DMS153 treated with DMSO at 0.1 percent for 48 hours (cell line): ENCODE measurements at regions not wholly inside any gene's neighbourhood (a gene's known extent, or its start where the extent isn't known, plus 50 kb on each side); places are given as distances from the start of the nearest gene placed in this dataset.
"Not testable (repeated sequence)": the region's sequence is repeated elsewhere in the genome, so short reads cannot be mapped to it uniquely, and the experiment has no call there.

Experiments
- DNase-seq: peaks from one replicate; lab custom pipeline; 2025; ENCODE audit not compliant: unreplicated experiment; lab: John Stamatoyannopoulos, UW

DNA sequence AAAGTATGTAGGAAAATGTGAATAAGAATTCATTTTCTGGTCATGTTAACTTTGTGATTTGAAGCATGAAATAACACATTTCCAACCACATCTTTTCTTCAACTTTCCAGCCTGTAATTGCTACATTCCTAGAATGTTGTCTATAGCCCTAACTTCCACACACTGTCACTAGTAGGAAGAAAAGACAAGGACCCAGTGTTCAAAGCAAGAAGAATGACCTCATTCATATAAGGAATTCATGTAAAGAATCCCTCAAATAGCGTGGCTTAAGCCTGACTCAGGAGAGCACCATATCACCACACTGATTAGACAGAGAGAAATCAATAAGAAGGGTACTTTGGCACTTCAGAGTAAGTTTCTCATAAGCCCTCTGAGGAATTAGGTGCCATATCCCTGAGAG, 318.7 kb upstream of the CHRM2 start:
- no peak for DNase-seq

DNA sequence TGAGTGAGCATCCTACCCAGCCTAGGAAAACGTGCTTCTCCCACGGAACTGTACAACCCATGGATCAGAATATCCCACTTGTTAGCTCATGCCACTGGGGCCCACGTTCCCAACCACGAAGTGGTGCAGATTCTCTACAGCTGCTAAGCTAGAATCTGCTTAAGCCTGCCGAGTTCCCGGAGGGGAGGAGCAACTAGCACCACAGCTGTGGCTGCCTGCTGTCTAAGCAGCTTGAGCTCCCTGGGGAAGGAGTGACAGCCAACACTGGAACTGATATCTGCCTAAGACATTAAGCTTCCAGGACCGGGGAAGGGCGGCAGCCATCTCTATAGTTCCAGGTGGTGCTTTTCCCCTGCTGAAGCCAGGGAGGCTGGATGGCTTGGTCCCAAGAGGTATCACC, 334.7 kb upstream of the CHRM2 start:
- DNase-seq = no peak

DNA sequence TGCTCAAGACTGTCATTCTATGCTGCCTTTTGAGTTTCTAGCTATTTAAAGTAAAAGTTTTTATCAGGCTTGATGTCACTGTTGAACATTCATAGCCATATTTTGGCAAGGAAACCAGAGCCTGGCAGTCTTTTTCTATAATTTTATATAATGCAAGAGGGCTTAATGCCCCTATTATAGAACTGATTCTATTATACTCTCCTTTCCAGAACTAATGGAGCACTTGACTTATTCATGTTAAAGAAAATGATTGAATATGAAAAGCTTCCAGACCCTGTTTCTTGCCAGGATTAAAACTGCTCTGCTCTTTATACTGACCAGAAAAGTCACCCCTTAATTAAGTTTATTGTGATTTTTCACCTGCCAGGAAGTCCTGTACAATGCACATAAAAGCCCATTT, 337.6 kb upstream of the CHRM2 start:
- DNase-seq = no peak

DNA sequence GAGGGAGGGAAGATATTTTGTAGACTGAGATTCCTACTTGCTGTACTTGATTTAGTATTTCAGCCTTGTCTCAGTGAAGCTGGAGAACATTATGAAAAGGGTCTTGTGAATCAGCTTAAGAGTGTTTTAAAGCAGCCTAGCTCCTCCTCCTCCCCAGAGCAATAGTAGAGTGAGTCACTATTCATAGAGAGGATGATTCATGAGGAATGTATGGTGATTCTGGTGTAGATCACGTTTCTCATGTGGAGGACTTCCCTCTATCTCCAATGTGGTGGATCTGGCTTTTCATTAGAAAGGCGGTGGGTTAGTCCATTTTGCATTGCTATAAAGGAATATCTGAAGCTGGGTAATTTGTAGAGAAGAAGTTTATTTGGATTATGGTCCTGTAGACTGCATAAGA, 340.1 kb upstream of the CHRM2 start:
- DNase-seq = no peak

DNA sequence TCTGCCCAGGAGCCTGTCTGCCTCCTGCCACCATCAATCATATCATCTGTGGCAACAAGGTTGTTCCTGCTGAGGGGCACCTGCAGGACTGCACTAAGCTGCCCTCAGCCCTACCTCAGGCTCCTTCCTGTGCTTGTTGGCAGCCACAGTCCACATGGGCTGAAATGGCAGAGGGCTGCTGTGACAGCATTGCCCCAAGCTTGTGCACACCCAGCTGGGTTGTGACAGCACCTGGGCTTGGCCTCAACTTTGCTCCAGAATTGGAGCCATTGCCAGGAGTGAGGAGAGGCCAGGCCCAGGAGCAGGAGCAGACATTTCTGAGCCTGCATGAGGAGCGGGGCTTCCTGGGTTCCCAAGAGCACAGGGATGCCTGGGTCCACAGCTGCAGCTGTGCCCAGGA, 340.9 kb upstream of the CHRM2 start:
- DNase-seq = no peak

DNA sequence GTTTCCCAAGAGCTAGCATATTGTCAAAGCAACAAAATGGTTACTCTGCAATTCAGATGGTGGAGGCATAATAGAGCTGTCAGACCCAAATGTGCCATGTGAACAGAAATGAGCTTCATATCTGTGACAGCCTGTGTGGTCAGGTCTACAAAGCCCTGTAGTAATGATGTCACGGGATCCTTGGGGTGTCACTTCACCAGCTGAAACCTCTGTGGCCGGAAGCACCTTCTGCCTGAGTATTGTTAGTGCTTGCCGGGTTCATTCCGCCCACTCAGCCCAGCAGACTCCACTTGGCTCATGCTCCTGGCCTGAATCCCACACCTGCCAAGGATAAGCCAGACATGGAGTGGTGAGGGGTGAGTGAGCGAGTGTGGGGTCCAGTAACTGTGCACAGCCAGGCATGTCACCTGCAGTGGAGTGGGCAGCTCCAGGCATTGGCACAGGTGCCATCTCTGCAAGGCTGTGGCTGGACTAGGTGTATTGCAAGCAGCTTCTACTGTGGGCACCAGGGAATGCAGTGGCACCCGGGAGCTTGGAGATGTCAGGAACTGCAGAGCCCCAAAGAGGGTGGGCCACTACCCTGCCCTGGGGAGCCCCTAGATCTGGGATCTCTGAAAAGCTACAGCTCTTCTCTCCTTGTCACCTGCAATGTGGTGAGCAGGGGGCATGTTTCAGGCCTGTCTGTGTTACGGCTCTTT, 341.9 kb upstream of the CHRM2 start:
- no peak for DNase-seq

DNA sequence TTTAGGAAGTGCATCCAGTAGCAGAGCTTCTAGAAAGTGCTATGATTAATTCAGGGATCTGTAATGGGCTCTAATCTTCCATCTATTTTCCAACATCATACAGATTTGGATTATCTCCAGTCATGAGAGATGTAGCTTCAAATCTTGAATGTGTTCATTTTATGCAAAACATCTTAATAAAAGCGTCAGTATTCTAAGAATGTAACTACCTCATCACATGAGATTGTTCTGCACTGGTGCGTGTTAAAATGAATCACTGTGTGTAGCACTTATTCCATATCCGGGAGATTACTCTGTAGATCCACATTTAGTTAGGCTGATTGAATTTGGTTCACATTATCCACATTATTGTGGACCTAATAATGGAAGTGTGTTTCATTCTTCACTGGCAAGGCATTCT, 344.9 kb upstream of the CHRM2 start:
- DNase-seq = no peak

DNA sequence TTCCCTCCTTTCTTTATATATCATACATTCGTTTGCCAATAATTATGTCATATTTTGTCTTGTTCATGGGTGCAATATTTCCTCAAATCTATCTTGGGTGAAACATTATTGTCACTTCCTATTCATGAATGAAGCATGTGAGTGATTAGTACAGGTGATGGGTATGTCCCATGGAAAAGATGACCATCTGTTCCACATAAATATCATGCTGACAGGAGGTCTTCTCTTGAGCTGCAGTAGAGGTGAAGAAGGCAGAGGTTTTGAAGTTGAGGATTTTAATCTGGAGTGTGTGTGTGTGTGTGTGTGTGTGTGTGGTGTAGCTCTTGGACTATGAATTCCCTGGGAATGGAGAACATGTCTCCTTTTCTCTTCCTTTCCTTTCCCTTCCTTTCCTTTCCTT, 350.5 kb upstream of the CHRM2 start:
- no peak for DNase-seq

DNA sequence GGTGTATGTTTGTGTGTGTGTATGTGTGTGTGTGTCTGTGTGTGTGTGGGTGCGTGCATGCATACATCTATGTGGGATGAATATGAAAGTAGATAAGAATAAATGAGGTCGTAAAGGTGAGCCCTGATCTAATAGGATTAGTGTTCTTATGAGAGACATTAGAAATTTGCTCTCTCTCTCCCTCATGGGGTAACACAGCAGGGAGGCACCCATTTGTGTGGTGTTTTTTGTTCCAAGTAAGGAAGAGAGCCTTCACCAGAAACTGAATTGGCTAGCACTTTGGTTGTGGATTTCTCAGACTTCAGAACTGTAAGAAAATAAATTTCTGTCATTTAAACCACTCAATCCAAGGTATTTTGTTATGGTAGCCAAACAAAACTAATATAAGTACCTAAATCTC, 353.7 kb upstream of the CHRM2 start:
- DNase-seq = no peak

DNA sequence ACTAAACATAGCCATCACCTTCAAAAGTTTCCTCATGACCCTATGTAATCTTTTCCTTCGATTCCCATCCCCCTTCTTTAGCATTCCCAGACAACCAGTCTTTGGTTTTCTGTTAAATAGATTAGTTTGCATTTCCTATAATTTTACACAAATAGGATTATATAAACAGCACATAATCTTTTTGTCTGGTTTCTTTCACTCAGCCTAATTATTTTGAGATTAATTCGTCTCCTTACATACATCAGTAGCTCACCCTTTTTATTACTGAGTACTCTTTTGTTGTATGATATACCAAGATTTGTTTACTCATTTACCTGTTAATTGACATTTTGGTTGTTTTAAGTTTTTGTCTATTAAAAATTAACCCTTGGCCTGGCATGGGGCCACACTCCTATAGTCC, 354.7 kb upstream of the CHRM2 start:
- DNase-seq = no peak

DNA sequence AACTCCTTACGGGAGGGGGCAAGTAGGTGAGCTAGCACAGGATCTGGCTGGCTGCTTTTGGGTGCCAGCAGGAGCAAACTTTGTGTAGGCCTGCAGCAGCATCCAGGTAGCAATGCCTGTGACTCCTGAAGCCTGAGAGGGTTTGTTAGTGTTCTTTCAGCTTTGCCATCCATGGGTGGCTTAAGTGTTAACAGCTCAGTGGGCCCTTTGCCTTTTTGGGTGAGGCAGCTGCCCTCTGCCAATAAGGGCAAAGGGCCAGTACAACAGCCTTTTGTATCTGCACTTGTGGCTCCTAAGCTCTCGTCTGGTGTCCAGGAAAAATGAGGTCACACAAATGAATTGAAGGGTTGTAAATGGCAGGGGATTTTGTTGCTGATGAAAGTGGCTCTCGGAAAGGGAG, 359.0 kb upstream of the CHRM2 start:
- DNase-seq = no peak

DNA sequence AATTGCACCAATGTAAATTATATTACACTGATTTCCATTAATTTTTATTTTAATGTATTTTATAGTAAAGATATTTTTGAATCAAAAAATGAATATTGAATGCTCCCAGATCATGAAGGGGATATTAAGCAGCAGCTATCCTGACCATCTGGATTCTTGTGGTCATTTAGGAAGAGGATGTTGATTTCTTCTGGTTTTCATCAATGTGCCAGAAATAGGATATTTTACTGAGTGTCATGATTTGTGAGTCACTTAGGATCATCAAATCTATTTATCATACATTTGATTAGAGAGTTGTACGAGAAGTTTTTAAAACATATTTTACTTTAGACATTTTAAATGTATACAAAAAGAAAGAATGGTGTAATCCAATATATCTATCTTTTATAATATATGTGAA, 366.3 kb upstream of the CHRM2 start:
- no peak for DNase-seq

DNA sequence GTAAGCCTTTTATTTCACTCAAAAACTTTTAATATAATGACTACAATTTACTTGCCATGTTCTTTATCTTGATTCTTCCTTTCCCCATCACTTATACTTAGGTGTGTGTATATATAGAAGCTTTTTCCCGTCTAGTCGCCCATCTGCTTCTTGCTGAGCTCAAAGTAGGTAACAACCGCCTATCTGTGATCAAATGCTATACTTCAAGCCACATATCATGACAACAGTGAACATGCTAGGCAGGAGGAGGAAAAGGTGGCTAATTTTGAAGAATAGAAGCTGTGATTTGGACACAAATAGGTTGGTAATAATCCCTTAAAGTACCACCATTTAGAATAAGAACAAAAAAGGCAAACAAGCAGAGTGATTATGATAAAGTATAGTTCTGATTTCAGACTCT, 367.3 kb upstream of the CHRM2 start:
- DNase-seq = no peak

DNA sequence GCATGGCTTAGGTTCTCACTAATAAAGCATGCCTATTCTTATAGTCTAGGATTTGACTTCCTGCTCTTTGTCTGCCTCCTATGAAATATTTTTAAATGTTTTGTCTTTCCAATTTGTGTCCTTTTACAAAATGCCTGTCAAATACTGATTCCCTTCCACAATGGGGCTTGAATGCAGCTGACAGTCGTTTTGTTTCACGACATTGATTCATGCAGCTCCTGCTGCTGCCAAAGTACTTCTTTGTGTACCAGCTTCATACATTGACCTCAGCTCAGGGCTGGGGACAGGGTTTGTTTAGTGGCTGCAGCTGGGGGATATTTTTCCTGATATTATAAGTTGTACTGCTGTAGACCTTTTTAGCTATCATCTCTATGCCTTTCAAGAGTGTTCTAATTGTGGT, 371.9 kb upstream of the CHRM2 start:
- no peak for DNase-seq

DNA sequence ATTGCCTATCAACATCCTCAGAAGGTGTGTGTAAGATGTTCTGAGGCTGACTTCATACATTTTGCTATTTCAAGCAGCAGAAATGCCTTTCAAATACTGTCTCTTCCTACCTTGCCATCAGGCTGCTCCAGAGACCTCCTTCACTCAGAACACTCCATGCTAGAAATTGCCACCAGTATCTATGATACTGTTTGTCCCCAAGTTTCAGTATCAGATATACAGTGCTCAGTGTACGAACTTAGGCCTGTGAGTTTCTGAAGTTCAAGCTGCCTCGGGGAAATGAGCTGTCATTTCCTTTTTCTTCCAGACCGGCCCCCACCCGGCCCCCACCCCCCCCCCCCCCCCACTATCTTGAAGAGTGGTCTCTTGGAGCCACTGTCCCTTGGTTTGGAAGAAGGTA, 373.4 kb upstream of the CHRM2 start:
- no peak for DNase-seq

DNA sequence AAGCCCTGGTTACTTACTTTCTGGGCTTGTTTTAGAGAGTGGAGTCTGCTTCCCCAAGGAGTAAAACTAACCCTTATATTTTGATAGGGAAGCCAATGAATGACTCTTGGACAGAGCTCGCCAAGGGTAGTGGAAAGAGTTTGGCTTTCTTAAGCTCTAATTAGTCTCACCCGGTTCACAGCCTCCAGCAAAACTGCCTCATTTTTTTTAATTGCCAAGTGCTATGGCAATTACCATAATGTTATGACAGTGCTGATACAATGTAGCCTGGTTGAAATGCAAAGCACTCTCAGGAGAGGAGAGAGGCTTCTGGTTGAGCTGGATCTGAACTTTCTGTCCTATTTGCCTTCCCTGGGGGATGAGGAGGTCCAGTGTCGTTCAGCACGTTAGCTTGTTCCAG, 376.1 kb upstream of the CHRM2 start:
- DNase-seq = no peak

DNA sequence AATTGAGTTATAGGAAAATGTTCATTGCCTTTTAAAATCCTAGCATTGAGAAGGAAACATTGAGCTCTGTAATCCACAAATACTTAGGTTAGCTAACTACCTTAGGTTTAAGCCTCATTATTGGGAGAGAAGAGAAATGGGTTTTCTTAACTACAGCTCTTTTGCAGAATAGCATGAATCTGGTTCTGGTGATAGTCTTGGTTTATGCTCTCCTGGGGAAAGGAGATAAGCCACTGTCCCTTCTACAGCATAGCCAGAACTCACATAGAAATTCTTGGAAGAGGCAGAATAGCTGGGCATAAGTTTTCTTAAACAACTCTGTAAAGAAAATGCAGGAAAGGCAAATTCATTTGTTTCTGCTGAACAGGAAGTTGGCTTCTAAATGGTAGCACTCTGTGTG, 378.6 kb upstream of the CHRM2 start:
- DNase-seq = no peak

DNA sequence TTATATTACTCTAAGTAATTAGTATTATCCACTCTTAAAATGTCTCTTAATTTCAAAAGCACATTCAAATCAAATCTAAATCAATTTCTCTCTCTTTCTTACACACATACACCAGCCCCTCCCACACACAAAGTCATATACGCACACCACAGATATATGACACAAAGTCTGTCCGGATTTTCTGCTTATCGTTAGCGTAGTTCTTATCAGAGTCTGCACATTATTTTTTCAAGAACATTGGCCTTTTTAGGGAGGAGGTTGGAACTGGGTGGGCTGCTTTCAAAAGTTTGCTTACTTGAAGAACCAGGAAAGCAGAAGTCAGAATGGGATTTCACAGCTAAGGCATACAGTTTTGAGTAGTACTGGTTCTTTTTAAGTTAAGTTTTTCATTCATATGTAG, 387.6 kb upstream of the CHRM2 start:
- DNase-seq = no peak

DNA sequence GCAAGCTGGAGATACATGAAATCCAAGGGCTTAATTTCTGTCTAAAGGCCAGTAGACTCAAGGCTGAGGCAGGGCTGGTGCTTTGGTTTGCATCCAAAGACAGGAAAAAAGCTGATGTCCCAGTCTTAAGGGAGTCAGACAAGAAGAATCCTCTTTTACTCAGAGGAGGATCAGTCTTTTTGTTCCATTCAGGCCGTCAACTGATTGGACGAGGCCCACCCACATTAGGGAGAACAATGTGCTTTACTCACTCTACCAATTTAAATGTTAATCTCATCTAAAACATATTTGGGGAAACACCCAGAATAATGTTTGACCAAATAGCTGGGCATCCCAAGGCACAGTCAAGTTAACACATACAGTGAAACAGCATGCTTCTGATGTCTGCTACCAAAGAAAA, 388.5 kb upstream of the CHRM2 start:
- DNase-seq = no peak

DNA sequence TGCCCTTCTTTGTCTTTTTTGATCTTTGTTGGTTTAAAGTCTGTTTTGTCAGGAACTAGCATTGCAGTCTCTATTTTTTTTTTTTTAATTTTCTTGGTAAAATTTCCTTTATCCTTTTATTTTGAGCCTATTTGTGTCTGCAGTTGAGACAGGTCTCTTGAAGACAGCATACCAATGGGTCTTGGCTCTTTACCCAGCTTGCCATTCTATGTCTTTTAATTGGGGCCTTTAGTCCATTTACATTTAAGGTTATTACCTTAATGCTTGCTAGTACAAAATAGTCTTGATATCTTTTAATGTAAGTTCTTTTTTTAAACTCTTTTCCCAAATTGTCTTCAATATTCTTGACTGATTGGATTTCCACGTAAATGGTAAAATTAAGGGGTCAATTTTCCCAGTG, 398.3 kb upstream of the CHRM2 start:
- DNase-seq = no peak

DNA sequence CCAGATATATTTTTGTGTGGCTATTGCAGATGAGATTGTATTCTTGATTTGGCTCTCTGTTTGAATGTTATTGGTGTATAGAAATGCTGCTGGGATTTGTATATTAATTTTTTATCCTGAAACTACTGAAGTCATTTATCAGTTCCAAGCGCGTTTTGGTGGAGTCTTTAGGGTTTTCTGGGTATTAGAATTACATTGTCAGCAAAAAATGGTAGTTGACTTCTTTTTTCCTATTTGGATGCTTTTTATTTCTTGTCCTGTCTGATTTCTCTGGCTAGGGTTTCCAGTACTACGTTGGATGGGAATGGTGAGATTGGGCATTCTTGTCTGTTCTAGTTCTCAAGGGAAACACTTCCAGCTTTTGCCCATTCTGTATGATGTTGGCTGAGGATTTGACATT, 415.5 kb upstream of the CHRM2 start:
- DNase-seq = no peak

DNA sequence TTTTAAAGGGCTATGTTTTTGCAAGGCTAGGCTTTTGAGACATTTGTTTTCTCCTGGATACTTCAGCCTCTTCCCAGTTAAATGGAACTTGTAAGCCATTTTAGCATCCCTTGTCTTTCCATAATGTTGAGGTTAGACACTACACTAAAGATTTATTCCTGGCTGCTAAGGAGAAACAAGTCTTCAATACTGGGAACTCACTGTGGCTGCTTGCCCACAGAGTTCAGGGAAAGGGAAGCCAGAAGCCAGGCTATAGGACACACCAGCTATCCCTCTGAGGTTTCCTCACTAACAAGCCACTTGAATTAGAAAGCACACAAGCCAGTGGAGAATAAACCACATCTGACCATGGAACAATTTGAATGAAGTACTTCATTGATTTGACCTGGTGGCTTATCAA, 421.7 kb upstream of the CHRM2 start:
- DNase-seq = no peak

DNA sequence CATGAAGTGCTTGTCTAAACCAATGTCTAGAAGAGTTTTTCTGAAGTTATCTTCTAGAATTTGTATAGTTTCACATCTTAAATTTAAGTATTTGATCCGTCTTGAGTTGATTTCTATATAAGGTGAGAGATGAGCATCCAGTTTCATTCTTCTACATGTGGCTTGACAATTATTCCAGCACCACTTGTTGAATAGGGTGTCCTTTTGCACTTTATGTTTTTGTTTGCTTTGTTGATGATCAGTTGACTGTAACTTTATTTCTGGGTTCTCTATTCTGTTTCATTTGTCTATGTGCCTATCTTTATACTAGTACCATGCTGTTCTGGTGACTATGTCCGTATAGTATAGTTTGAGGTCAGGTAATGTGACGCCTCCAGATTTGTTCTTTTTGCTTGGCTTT, 426.6 kb upstream of the CHRM2 start:
- no peak for DNase-seq

DNA sequence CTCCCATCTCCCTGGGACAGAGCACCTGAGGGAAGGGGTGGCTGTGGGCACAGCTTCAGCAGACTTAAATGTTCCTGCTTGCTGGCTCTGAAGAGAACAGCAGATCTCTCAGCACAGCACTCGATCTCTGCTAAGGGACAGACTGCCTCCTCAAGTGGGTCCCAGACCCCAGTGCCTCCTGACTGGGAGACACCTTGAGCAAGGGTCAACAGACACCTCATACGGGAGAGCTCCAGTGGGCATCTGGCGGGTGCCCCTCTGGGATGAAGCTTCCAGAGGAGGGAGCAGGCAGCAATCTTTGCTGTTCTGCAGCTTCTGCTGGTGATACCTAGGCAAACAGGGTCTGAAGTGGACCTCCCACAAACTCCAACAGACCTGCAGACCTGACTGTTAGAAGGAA, 436.7 kb upstream of the CHRM2 start:
- not testable (repeated sequence) for DNase-seq
